ENCODE measurements at regions not wholly inside any gene's neighbourhood (a gene's known extent, or its start where the extent isn't known, plus 50 kb on each side); places are given as distances from the start of the nearest gene placed in this dataset.

DNA sequence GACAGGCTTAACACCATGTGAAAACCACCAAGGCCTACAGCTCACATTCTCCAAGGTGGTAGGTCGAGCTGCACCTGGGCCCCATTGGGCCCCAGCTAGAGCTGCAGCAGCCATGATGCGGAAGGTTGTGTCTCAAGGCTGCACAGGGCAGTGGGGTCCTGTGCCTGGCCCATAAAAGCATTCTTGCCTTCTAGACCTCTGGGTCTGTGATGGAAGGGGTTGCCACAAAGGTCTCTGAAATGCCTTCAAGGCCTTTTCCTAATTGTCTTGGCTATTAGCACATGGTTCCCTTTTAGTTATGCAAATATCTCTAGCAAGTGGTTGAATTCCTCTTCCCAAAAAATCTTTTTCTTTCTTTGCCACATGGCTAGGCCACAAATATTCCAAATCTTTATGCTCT lies 52.5 kb upstream of the C11orf58 start:
- ATAC-seq: no peak

DNA sequence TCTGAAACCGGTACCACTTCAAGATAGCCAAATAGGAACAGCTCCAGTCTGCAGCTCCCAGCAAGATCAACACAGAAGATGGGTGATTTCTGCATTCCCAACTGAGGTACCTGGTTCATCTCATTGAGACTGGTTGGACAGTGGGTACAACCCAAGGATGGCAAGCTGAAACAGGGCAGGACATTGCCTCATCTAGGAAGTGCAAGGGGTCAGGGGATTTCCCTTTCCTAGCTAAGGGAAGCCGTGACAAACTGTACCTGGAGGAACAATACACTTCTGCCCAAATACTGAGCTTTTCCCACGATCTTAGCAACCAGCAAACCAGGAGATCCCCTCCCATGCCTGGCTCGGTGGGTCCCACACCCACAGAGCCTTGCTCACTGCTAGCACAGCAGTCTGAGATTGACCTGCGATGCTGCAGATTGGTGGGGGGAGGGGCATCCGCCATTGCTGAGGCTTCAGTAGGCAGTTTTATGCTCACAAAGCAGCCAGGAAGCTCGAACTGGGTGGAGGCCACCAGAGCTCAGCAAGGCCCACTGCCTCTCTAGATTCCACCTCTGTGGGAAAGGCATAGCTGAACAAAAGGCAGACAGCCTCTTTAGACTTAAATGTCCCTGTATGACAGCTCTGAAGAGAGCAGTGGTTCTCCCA lies 59.9 kb upstream of the C11orf58 start:
- ATAC-seq: no peak

DNA sequence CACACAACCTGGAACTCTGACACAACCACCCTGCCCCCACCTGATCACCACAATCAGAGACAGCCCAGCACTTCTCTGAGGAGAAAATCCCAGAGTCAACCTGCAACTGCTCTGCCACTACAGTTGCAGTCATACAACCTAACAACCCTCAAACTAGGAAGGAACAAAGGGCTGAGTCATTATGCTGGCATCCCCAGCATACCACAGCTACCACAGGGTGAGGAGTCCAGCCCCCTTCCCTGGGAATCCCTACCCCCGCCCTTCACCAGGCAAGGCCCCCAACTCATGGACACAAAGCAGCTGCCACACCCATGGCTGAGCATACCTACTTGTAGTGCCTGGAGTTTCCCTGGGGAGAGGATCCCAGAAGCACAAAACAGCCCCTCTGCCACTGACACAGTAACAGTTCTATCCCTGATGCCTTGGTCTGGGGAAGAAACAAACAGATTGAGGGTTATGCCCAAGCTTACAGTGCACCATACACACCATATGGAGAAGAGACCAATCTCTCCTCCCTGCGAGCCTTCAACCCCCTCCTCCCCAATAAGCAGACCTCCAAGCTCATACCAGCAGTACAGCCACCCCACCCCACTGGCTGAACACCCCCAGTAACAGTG lies 68.5 kb upstream of the C11orf58 start:
- no peak for ATAC-seq

DNA sequence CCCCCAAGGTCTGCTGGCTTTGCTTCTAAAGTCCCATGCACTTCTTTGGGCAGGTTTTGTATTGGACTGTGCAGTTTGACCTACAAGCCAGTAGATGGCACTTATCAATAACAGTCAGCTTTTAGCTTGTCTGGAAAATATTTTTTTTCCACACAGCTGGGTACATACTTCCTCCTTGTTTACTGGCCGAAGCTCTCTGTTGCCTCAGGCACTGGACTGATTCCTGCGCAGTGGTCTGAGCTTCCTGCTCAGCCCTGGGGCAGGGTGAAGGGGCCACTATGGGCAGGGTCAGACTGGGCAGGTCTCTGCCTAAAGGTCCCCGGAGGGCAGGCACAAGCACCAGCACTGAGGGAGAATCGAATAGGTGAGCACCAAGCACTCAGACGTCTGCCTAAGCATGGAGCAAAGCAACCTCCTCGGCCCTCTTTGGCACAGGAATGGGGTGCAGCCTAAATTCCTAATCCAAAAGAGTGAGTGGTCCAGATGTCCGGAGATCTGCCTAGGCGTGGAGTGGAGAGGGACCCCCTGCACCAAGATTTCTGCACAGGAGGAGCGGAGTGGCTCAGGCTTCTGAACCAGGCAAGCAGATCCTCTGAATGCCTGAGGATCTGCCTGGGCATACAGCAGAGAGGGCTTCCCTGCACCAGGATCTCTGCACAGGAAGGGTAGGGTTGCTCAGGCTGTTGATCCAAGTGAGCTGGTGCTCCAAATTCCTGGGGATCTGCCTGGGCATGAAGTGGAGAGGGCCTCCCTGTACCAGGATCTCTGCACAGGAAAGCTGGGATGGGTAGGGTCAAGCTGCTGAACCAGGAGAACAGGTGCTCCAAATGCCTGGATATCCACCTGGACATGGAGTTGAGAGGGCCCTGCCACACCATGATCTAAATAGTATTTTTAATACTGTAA lies 105.9 kb upstream of the C11orf58 start:
- no peak for ATAC-seq

DNA sequence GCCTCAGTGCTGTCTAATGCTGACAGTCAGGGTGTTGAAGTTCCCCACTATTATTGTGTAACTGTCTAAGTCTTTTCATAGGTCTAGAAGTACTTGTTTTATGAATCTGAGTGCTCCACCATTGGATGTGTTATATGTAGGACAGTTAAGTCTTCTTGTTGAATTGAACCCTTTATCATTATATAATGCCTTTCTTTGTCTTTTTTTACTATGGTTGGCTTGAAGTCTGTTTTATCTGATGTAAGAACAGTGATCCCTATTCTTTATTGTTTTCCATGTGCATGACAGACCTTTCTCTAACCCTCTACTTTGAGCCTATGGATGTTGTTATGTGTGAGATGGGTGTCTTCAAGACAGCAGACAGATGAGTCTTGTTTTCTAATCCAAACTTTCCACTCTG lies 107.8 kb upstream of the C11orf58 start:
- ATAC-seq: no peak

DNA sequence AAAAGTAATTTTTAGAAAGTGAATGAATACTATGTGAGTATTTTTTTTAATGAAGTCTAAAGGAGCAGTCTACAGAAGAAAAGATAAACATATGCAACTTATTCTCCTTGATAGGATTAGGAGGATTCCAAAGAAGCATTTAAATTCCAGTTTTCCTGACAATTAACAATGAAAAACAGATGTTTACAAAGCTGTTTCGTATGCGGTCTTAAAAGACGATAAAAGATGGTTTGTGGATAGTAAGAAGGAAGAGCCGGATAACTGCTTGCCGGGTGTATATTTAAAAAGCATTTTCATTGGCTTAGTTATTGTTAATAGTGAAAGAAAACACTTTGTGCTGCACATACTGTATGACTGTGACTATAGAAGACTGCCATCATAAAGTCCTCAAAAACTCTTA lies 120.0 kb upstream of the C11orf58 start:
- ATAC-seq: no peak

DNA sequence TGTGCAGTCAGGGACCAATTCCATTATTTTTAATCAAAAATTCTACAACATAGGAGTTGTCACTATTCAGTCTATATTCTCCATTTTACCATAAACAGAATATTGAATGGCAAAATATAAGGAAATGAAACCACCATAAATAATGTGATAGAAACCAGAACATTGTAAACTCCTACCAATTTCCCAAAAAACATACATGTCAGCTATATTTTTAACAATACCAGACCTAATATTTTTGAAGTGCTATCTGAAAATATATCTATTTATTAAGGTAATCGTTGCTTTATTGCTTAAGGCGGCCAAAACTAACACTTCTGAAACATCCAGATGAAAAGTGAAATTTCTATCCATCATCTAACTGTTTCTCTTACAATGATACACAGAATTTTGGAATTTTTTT lies 123.0 kb upstream of the C11orf58 start:
- no peak for ATAC-seq

DNA sequence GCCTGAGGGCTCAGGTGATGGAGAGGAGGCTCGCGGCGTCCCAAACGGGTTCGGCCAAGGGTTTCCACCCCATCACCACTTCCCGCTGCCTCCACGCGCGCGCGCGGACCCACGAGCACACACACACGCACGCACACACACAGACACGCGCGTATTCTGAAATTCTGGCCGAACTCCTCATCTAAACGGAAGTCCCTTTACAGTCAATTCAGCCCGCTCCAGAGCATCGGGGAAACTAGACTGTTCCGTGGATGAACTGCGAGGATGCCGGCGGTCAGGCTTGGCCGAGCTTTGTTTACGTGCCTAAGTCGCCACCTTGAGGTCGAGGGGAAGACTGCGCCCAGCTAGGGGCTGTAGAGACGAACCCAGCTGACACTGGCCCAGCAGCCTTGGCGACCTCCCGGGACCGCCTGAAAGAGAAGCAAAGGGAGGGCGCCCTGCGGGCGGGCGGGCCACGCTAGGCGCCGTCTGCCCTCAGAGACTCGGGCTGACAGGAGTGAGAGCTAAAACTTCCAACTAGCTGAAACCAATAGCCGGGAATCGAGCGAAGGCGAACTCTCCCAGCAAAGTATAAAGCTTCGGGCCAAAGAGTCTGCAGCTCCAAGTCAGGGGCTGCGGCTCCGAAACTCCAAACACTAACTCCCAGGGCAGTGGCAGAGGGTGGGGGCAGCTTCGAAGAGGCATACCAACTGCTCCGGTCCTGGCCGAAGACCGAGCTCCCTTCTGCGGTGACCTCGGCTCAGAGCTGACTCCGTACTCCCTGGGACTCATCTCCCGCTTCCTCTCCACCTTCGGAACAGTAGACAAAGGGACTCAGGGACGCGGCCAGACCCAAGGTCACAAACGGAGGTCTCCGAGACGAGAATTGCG lies 124.7 kb upstream of the C11orf58 start:
- ATAC-seq: peak; percentile 79 to 87

DNA sequence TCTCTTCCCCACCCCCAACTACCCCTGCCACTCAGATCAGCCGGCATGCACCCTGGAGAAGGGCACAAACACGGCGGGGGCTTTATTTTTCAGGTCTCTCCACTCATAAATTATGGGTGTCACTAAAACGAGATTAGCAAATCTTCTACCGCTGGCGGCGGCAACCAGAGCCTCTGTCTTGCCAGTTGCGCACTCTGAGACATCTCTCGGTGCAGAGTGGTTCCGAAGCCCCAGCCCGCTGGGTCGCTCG lies 125.3 kb upstream of the C11orf58 start:
- ATAC-seq: peak in 1 of 2 donors; percentile 24

DNA sequence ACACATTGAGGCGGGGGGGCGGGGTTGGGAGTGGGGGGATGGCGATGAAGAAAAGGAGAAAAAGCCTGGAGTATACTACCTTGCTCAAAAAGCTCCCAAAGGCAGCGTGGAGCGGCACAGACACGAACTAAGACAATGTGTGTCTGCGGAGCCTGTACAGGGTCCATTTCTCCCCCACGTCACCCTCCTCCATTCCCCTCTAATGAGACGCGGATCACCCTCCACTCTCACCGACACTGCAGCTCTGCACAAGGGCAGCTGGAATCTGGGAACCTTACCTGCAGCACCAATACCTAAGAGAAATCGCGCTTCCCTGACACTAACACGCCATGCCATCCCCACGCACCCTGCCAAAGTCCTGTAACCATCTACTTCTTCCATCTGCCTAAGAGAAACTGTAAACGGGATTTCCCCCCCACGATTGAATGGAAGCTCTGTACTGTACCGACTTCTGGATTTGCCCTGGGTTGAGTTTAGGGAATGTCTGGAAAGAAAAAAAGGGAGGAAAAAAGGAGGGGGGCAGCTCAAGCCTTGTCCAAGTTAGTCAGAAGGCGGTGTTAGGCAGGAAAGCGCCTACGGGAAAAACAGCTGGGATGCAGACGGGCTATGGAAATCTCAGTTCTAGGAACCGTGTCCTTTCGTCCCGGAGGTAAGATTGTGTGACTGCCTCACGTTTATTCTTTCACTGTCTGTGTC lies 125.7 kb upstream of the C11orf58 start:
- no peak for ATAC-seq

DNA sequence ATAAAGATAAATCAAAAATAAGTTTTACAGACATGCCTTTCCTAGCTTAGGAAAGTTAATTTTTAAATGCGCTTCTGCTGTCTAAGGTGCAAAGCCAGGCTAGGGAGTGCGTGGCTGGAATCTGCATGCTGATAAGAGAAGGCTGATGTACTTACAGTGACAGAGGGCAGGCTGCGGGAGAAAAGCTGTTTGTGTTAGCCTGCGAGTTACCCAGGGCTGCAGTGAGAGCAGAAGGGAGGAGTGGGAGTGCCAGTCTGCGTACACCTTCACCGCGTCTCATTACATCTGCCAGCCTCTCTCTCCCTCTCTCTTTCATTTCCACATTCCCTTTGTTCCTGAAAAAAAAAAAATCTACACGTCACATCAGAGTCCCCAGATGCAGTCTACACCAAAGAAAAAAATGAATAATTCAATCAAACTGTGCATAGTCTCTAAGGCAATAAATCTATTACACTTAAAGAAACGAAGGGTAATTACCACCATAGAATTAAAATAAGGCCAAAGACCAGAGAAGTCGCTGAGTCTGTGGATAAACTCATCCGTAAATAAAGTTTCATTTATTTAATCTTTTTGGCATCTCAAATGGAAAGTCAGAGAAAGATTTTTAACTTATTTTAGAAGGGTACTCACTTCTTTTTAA lies 126.4 kb upstream of the C11orf58 start:
- no peak for ATAC-seq

DNA sequence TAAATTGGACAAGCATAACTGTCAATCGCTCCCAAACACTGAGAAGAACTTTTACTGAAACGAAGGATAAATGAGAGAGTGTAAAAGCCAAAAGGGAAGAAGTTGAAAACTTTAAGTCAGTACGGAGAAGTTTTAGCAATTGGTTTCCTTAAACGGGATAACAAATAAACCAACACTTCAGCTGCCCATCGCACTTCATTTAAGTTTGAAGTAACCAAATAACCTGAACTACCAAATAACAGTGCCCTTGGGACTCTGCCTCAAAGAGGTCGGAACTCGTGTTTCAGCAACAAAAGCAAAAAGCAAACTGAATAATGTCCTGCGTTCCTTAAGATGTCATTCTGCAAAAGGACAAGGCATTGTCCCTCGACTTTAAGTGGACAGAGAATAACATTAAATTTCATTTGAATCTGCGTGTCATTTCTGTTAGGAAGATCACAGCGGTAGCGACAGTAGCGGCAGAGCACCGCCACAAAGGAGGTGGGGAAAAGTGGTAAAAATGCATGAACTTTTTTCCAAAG lies 127.0 kb upstream of the C11orf58 start:
- ATAC-seq: no peak

DNA sequence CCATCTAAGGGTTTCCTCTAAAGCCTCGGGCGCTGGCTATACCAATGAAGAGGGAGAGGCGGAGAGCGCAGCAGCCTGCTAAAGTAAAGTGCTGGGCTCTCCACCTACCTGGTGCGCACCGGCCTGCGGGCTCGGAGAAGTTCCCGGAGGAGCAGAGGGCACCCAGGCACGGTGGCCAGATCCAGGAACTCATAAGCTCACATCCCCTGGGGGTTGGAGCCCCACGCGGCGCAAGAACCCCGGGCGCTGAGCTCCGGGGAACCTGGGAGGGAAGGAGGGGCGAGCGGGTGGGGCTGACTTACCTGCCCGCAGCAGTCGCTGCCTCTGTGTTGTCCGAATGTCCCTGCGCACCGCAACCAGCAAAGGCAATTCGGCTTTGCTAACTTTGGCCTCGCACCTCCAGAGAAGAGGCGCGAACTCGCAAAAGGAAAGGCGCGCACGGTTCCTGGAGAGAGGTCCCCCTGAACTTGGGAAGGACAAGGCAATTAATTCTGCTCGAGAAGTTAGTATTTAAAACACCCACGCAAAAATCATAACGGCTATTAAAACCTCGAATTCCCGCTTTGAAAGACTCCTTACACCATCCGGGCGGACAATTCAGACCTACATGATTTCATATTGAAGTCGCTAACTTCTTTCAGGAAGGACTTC lies 127.6 kb upstream of the C11orf58 start:
- ATAC-seq: no peak

DNA sequence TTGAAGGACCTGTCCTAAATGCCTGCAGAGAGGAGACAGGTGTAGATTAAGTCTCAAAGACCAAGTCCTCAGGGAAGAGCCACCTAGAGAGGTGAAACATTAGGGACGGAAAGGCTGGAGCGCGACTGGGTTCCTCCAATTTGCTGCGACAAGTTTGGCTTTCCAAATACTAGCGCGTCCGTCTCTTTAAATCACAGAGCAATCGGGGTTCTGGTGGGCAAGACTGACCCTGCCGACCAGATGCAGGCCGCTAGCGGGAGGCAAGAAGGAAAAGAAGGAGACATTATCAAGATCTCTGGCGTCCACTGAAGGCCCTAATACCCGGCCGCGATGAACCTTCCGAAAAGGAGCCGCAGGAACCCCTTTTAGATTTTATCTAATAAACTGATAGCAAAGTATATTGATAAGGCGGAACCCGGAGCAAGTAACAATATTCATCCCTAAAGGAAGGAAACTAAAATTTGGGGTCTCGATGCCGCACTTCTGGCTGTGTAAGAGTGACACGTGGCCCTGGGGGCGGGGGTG lies 128.2 kb upstream of the C11orf58 start:
- ATAC-seq: no peak

DNA sequence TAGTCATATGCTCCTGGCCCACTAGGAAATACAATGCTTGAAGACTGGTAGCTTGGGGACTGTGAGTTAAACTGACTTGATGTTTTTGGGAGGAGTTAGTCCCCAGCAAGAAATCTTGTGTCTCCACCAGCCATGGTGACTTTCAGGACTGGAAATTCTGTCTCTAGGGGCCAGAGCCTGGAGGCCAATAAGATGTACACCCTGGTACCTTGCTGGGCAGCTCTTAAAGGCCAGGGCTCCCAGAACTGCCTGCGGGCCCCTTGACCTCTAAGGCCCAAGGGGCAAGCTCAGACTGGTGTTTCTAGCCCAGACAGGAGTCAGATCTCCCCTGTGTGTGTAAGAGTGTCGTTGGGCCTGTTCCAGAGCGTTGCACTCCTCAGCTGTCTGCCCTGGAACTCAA lies 128.7 kb upstream of the C11orf58 start:
- no peak for ATAC-seq

DNA sequence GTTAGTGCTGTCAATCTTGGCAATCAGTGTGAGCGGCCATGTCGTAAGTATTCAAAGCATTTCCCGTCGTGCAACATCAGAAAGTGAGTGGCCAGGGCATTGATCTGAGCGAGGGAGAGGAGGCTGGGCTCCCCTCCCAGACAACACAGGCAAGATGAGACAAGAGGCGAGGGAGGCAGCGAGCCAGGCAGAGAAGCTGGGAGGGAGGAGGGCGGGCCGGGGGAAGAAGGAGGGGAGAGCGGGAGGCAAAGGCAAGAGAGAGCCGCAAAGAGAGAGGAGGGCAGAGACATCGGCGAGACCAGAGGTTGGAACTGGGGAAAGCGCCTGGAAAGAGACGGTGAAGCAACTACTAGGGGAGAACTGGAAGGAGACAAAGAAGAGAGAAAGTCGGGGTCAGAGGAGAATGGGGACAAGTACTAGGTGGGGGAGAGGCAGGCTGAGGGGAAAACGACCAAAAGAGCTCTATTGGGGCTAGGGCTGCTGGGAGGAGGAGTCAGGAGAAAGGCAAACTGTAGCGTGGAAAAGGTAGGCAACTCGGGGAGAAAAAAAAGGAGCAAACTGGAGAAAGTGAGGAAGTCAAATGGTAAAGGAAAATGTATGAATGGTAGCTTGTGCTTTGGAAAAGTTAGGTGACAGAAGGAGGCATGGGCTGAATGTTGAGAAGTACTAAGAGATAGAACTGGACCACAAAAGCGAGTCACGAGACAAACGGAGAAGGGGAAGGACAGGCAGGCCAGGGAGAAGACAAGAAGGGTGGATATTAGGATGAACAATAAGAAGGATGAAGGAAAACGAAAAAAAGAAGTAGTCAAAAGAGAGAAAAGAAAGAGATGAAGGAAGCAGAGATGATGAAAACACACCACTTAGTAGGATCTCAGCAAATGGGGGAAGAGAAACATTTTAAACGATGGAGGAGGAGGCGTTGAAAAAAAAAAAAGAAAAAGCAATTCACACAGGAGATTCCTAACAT lies 130.5 kb upstream of the C11orf58 start:
- no peak for ATAC-seq

DNA sequence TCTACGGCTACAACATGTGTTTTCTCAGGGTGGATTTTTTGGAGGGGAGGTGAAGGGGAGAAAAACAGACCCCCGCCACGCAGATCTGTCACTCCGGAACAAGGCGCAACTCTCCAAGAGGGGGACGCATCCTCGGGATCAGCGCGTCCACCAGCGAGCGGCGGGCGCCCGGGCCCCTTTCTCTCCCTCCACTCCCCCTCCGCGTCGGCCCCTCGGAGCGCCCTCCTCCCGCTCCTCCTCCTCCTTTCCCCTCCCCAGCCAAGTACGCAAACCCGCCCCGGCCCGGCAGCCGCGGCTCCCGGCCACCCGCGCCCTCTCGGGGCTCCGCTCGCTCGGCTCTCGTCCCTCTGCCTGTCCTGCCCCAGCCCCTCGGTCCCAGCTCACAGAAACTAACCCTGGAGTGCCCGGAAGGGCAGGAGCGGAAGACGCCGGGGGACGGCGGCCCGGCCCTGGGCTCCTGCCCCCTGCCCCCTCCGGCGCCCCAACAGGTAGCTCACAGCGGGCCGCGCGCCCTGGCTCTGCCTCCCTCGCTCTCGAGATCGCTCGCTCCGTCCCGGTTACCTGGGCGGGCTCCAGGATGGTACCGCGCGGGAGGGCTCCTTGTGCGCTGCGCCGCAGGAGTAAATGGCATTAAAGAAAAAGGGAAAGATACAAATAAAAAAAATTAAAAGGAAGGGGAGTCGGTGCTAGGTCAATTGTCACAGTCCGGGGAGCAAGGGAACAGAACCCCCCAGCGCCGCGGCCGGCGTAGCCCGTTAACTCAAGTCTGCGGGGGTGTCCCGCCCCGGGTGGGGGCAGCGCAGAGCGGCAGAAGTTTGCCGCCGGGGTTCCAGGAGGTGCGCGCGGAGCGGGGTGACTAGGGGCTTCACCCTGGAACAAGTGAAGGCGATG lies 131.4 kb upstream of the C11orf58 start:
- no peak for ATAC-seq
